Endothelial cell of umbilical vein (primary cell): ENCODE measurements at regions not wholly inside any gene's neighbourhood (a gene's known extent, or its start where the extent isn't known, plus 50 kb on each side); places are given as distances from the start of the nearest gene placed in this dataset.

Experiments used
- BruUV-seq: library from RNA; stranded (reverse); fragments of 400-500 nt; replicated peaks from 2 replicates; lab custom pipeline; 2021; lab: Mats Ljungman, UMichigan
- CTCF ChIA-PET: fragments of 300-600, 350-600 bp; sonication (Branson Sonifier 250); formaldehyde crosslinking; loops from one replicate; lab custom pipeline; 2021; ENCODE audit warnings: antibody characterized with exemption, inconsistent platforms; lab: Charles Lee
- POLR2A ChIA-PET: fragments of 300-600, 350-600 bp; sonication (Branson Sonifier 250); formaldehyde crosslinking; loops from one replicate; lab custom pipeline; 2021; ENCODE audit warnings: antibody characterized with exemption, inconsistent platforms; lab: Charles Lee
- DNase-seq: peaks from one replicate; pipeline ENCODE4 v3.0.0-alpha.2; 2011; ENCODE audit warnings: low read depth, low spot score
- FAIRE-seq: peaks from 2 replicates; lab custom pipeline; 2011; peaks lifted over from hg19 to GRCh38; lab: Jason Lieb, UNC
- H2AFZ ChIP-seq: 2 replicates; pipeline ENCODE4 v1.6.0; 2012; ENCODE audit warnings: low read depth, low read length, control low read depth, inconsistent platforms
- H3K27ac ChIP-seq: 2 replicates; pipeline ENCODE4 v1.5.1; 2011; ENCODE audit warnings: low read depth, mild to moderate bottlenecking, control low read depth, low read length, moderate library complexity; ENCODE audit not compliant: insufficient read depth
- H3K27me3 ChIP-seq, 2 experiments: 2 replicates each; pipeline versions ENCODE4 v1.6.0 to v1.6.1; 2011; ENCODE audit warnings: low read length in 2 of 2, mixed read lengths in 1 of 2; ENCODE audit not compliant: control insufficient read depth in 2 of 2, insufficient read depth in 2 of 2
- H3K36me3 ChIP-seq, 2 experiments: 2 replicates in 1 of 2; 3 replicates in 1 of 2; pipeline ENCODE4 v1.5.1; 2011; ENCODE audit warnings: low read length in 2 of 2, mild to moderate bottlenecking in 1 of 2, moderate library complexity in 1 of 2; ENCODE audit not compliant: control insufficient read depth in 2 of 2, insufficient read depth in 2 of 2; ENCODE audit errors: extremely low read depth in 1 of 2
- H3K4me1 ChIP-seq: 3 replicates; pipeline ENCODE4 v1.5.1; 2011; ENCODE audit warnings: mild to moderate bottlenecking, low read length; ENCODE audit not compliant: control insufficient read depth, insufficient read depth; ENCODE audit errors: extremely low read depth
- H3K4me2 ChIP-seq: 2 replicates; pipeline ENCODE4 v1.6.1; 2011; ENCODE audit warnings: low read length, control low read depth, mixed read lengths; ENCODE audit not compliant: insufficient read depth
- H3K4me3 ChIP-seq, 3 experiments: fragments of 200-600 bp in 1 of 3; sonication (generic), shearing (Covaris generic) in 1 of 3; replicated peaks in 1 of 3; 2 replicates each; pipeline ENCODE4 v1.5.1; 2011 to 2016; ENCODE audit warnings: control low read depth in 3 of 3, low read length in 3 of 3, mild to moderate bottlenecking in 2 of 3, inconsistent platforms in 1 of 3, low read depth in 1 of 3, moderate library complexity in 1 of 3; ENCODE audit not compliant: insufficient read depth in 1 of 3
- H3K79me2 ChIP-seq: 2 replicates; pipeline ENCODE4 v1.6.0; 2012; ENCODE audit warnings: low read length, inconsistent platforms; ENCODE audit not compliant: control insufficient read depth, insufficient read depth
- H3K9ac ChIP-seq: replicated peaks from 2 replicates; pipeline ENCODE3; 2011; ENCODE audit warnings: low read length, control low read depth; ENCODE audit not compliant: insufficient read depth; ENCODE audit errors: extremely low read depth
- H3K9me1 ChIP-seq: replicated peaks from 3 replicates; pipeline ENCODE4 v1.6.0; 2011; ENCODE audit warnings: mild to moderate bottlenecking, low read length; ENCODE audit not compliant: control insufficient read depth, insufficient read depth; ENCODE audit errors: extremely low read depth
- H3K9me3 ChIP-seq: replicated peaks from 2 replicates; pipeline ENCODE4 v1.5.1; 2012; ENCODE audit warnings: low read length, inconsistent platforms; ENCODE audit not compliant: control insufficient read depth, insufficient read depth
- H4K20me1 ChIP-seq: replicated peaks from 2 replicates; pipeline ENCODE3; 2011; ENCODE audit warnings: mild to moderate bottlenecking, low read length; ENCODE audit not compliant: control insufficient read depth, insufficient read depth; ENCODE audit errors: extremely low read depth
- CTCF ChIP-seq, 2 donors: IDR thresholded peaks; 1 replicate in 1 of 2; 2 replicates in 1 of 2; pipeline ENCODE4 v1.5.1; 2011; ENCODE audit warnings: low read length in 2 of 2, mild to moderate bottlenecking in 2 of 2, moderate library complexity in 2 of 2, control low read depth in 1 of 2, inconsistent platforms in 1 of 2, low read depth in 1 of 2; ENCODE audit not compliant: insufficient read depth in 1 of 2; ENCODE audit errors: extremely low read depth in 1 of 2
- EZH2 ChIP-seq: IDR thresholded peaks from 2 replicates; pipeline ENCODE4 v1.6.1; 2012; ENCODE audit warnings: borderline replicate concordance, low read depth, mild to moderate bottlenecking, moderate library complexity, low read length, inconsistent platforms; ENCODE audit not compliant: severe bottlenecking
- FOS ChIP-seq: IDR thresholded peaks from 2 replicates; pipeline ENCODE4 v1.6.1; 2011; ENCODE audit warnings: mild to moderate bottlenecking, low read length, moderate library complexity, borderline replicate concordance; ENCODE audit not compliant: insufficient read depth
- GATA2 ChIP-seq: IDR thresholded peaks from 2 replicates; pipeline ENCODE4 v1.7.0; 2011; ENCODE audit warnings: low read depth, mild to moderate bottlenecking, moderate library complexity, mixed read lengths, low read length; ENCODE audit not compliant: insufficient read length, insufficient read depth
- JUN ChIP-seq: IDR thresholded peaks from 2 replicates; pipeline ENCODE4 v1.6.1; 2011; ENCODE audit warnings: borderline replicate concordance, low read depth; ENCODE audit not compliant: insufficient read length, insufficient read depth
- MYC ChIP-seq: IDR thresholded peaks from one replicate; pipeline ENCODE4 v1.6.1; 2011; ENCODE audit warnings: mild to moderate bottlenecking, low read depth, low read length
- POLR2A ChIP-seq: IDR thresholded peaks from 2 replicates; pipeline ENCODE4 v1.6.1; 2012; ENCODE audit warnings: low read depth, mild to moderate bottlenecking, control low read depth, low read length
- POLR2AphosphoS5 ChIP-seq: IDR thresholded peaks from 2 replicates; pipeline ENCODE4 v1.6.1; 2012; ENCODE audit warnings: low read depth, mild to moderate bottlenecking, control low read depth, low read length, moderate library complexity; ENCODE audit not compliant: insufficient read depth
- dilution Hi-C: fragments of 300-500 bp; cut with MboI; formaldehyde crosslinking; loops from one replicate; pipeline ENCODE4 v1.15.0; 2019; ENCODE audit warnings: low sequenced_read_pairs; ENCODE audit not compliant: extremely low pct_ligation_motif_present
- intact Hi-C: fragments of 100-400 bp; cut with micrococcal nuclease; formaldehyde crosslinking; loops from one replicate; pipeline ENCODE4 v1.10.0; 2022
- TF ChIP-seq, protein P1 (sequence below): IDR thresholded peaks from 2 replicates; pipeline ENCODE4 v1.6.1; 2011; ENCODE audit not compliant: insufficient read depth, insufficient read length

GRCh38 chr6:86820750-86821149 lies 116.6 kb upstream of the HTR1E start:
- dilution Hi-C loops (no loop called here), intact Hi-C loops (no loop called here)
- peaks cover 1% of the 10 kb centered on the region for H3K9me3 ChIP-seq
- H3K4me2 ChIP-seq = no peak overlapping the region
- H3K27ac ChIP-seq = no peak overlapping the region
- no peaks in the 10 kb centered on the region for H3K9me1 ChIP-seq
- no TSS peak for BruUV-seq
- FAIRE-seq = no peak
- DNase-seq = no peak
- no peak overlapping the region for H2AFZ ChIP-seq
- no peak overlapping the region for H3K9ac ChIP-seq
- H3K4me1 ChIP-seq = no peaks in the 10 kb centered on the region
- TF ChIP-seq CTCF (IDR thresholded peaks at IDR 0.05; ENCODE audit: extremely low read depth in 1 of 2, insufficient read depth in 1 of 2, low read depth in 1 of 2, low read length in 2 of 2) (no peak), POLR2A (no peak), FOS (no peak), POLR2AphosphoS5 (no peak), GATA2 (no peak), JUN (no peak), MYC (no peak), EZH2 (no peak)
- TF ChIP-seq, protein P1, sequence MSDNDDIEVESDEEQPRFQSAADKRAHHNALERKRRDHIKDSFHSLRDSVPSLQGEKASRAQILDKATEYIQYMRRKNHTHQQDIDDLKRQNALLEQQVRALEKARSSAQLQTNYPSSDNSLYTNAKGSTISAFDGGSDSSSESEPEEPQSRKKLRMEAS = no peak
- H3K4me3 ChIP-seq = no peak overlapping the region
- CTCF ChIA-PET = no interaction called here
- POLR2A ChIA-PET = no interaction called here
- no peaks in the 10 kb centered on the region for H3K27me3 ChIP-seq
- no peaks in the 10 kb centered on the region for H3K79me2 ChIP-seq
- H3K36me3 ChIP-seq = no peaks in the 10 kb centered on the region
- H4K20me1 ChIP-seq = no peaks in the 10 kb centered on the region
